Suprapubic skin (tissue), 4 donors: ENCODE measurements at regions not wholly inside any gene's neighbourhood (a gene's known extent, or its start where the extent isn't known, plus 50 kb on each side); places are given as distances from the start of the nearest gene placed in this dataset.
"Not testable (repeated sequence)": the region's sequence is repeated elsewhere in the genome, so short reads cannot be mapped to it uniquely, and the experiment has no call there.

Experiments
- DNase-seq, 2 donors: peaks; one replicate each; pipeline ENCODE4 v3.0.0-alpha.2; 2019; ENCODE audit warnings: low spot score in 2 of 2
- H3K27ac ChIP-seq: fragments of 200-600 bp; sonication (generic); one replicate; pipeline ENCODE4 v1.5.1; 2019
- H3K27me3 ChIP-seq: fragments of 200-600 bp; sonication (generic); one replicate; pipeline ENCODE4 v1.5.1; 2019
- H3K36me3 ChIP-seq: fragments of 200-600 bp; sonication (generic); one replicate; pipeline ENCODE4 v1.5.1; 2019
- H3K4me1 ChIP-seq: fragments of 200-600 bp; sonication (generic); one replicate; pipeline ENCODE4 v1.5.1; 2019
- H3K4me3 ChIP-seq: fragments of 200-600 bp; sonication (generic); one replicate; pipeline ENCODE4 v1.5.1; 2019; ENCODE audit warnings: mild to moderate bottlenecking
- H3K9me3 ChIP-seq: fragments of 200-600 bp; sonication (generic); one replicate; pipeline ENCODE4 v1.5.1; 2019
- EP300 ChIP-seq: sonication (generic); formaldehyde crosslinking; IDR thresholded peaks from one replicate; pipeline ENCODE4 v1.6.1; 2017; ENCODE audit warnings: antibody characterized with exemption
- POLR2A ChIP-seq, 2 donors: fragments of 450-650 bp; IDR thresholded peaks; one replicate each; pipeline ENCODE4 v1.6.1; 2017; ENCODE audit warnings: antibody characterized with exemption in 2 of 2, mild to moderate bottlenecking in 2 of 2, moderate library complexity in 2 of 2
- POLR2AphosphoS5 ChIP-seq, 3 donors: sonication (generic); formaldehyde crosslinking; IDR thresholded peaks; one replicate each; pipeline ENCODE4 v1.6.1; 2017; ENCODE audit warnings: antibody characterized with exemption in 3 of 3
- WGBS: methylation state at CpG from one replicate; pipeline ENCODE4 v1.1.5; 2018; 5-methylcytosine and 5-hydroxymethylcytosine counted together
- TF ChIP-seq, protein P1 (sequence below), 2 donors: fragments of 200-600 bp in 1 of 2; fragments of 450-650 bp in 1 of 2; sonication (generic) in 1 of 2; IDR thresholded peaks; one replicate each; pipeline ENCODE4 v1.5.1; 2016 to 2019; ENCODE audit warnings: antibody characterized with exemption in 2 of 2, mild to moderate bottlenecking in 1 of 2, moderate library complexity in 1 of 2

DNA sequence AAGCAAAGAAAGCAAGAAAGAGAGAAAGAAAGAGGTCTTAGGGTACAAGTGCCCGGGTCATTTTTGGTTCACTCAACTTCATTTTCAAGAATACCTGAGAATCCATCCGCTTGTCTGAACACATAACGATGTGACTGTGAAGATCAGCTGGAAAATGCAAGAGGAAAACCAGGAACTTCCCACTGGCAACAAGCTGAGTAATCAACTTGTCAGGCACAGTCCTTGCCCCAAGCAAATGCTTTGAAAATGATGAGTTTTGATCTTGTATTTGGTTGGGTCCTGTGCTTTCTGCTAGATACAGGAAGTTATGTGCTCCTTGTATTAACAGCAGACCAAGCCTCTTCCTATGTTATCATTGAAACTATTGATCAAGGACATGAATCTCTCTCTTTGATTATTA, 239.1 kb downstream of the ASMT start:
- Histone ChIP-seq H3K4me3 (no peak overlapping the region), H3K36me3 (no peaks in the 10 kb centered on the region), H3K27me3 (no peaks in the 10 kb centered on the region), H3K4me1 (no peaks in the 10 kb centered on the region), H3K27ac (no peak overlapping the region), H3K9me3 (peaks cover 6% of the 10 kb centered on the region)
- WGBS, result 52% methylated on average over 3 of the region's 3 CpGs
- DNase-seq, result no peak
- TF ChIP-seq POLR2A (IDR thresholded peaks at IDR 0.05) (no peak), POLR2AphosphoS5 (IDR thresholded peaks at IDR 0.05) (no peak), EP300 (no peak)
- TF ChIP-seq, protein P1, sequence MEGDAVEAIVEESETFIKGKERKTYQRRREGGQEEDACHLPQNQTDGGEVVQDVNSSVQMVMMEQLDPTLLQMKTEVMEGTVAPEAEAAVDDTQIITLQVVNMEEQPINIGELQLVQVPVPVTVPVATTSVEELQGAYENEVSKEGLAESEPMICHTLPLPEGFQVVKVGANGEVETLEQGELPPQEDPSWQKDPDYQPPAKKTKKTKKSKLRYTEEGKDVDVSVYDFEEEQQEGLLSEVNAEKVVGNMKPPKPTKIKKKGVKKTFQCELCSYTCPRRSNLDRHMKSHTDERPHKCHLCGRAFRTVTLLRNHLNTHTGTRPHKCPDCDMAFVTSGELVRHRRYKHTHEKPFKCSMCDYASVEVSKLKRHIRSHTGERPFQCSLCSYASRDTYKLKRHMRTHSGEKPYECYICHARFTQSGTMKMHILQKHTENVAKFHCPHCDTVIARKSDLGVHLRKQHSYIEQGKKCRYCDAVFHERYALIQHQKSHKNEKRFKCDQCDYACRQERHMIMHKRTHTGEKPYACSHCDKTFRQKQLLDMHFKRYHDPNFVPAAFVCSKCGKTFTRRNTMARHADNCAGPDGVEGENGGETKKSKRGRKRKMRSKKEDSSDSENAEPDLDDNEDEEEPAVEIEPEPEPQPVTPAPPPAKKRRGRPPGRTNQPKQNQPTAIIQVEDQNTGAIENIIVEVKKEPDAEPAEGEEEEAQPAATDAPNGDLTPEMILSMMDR (IDR thresholded peaks at IDR 0.05), result no peak

DNA sequence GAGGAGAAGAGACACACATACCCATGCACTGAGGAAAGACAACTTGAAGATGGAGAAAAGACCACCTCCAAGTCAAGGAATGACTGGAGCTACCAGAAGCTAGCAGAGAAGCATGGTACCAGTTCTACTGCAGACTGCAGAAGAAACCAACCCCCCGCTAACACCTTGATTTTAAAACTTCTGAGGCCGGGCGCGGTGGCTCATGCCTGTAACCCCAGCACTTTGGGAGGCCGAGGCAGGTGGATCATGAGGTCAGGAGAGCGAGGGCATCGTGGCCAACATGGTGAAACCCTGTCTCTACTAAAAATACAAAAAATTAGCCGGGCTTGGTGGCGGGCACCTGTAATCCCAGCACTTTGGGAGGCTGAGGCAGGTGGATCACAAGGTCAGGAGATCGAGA, 240.0 kb downstream of the ASMT start:
- H3K36me3 ChIP-seq, H3K27me3 ChIP-seq, H3K27ac ChIP-seq, H3K9me3 ChIP-seq, DNase-seq, H3K4me1 ChIP-seq, H3K4me3 ChIP-seq: not testable (repeated sequence)
- WGBS, result 92% methylated on average over 10 of the region's 10 CpGs

DNA sequence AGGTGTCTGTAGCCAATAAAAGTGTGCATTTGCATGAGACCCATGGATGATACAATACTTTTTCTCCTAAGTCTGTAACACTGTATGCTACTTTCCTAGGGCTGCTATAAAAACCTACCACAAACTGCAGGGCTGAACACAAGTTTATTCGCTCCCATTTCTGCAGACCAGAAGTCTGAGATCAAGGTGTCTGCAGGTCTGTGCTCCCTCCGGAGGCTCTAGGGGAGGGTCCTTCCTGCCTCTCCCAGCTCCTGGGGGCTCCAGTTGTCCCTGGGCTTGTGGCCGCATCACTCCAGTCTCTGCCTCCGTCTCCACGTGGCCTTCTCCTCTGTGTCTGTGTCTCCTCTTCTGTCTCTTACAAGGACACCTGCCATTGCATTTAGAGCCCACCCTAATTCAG, 244.4 kb downstream of the ASMT start:
- H3K36me3 ChIP-seq, H3K4me3 ChIP-seq, H3K27ac ChIP-seq, H3K4me1 ChIP-seq, H3K27me3 ChIP-seq, DNase-seq, H3K9me3 ChIP-seq: not testable (repeated sequence)
- WGBS, result 94% methylated on average over 5 of the region's 5 CpGs

DNA sequence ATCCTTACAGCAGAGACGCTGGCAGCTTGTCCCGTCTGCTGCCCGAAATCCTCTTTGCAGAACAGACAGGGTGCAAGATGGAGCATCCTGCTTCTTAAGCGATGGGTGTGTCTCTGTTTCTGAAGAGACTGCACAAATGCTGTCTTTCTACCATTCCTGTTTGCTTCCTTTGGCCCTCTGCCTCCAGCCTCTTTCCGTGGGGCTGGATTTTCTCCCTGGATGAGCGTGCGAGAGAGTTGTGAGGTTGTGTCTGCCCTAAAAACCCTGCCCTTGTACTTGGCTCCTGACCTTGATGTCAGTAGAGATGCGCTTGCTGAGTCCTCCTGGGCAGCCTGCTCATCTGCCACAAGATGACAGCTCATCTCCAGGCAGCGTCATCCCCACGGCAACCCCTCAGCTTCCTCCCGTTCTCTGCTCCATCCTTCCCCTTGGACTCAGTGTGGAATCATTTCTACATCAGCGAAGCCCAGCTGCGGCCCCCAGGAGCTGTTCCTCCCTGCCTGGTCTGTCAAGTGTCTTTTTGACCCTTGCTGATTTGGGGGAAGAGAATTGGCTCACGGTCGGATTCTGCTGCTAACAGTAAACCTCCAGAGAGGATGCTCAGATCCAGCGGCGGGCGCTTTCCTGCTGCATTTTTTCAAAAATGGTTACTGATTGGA, 246.2 kb downstream of the ASMT start:
- H3K4me3 ChIP-seq, result no peak overlapping the region
- peaks cover 4% of the 10 kb centered on the region for H3K27me3 ChIP-seq
- H3K36me3 ChIP-seq, result no peaks in the 10 kb centered on the region
- no peak for DNase-seq
- H3K9me3 ChIP-seq, result no peaks in the 10 kb centered on the region
- TF ChIP-seq, protein P1 (IDR thresholded peaks at IDR 0.05), result no peak
- TF ChIP-seq POLR2AphosphoS5 (IDR thresholded peaks at IDR 0.05) (no peak), EP300 (no peak)
- H3K4me1 ChIP-seq, result no peaks in the 10 kb centered on the region
- WGBS, result 65% methylated on average over 15 of the region's 18 CpGs
- no peak overlapping the region for H3K27ac ChIP-seq

DNA sequence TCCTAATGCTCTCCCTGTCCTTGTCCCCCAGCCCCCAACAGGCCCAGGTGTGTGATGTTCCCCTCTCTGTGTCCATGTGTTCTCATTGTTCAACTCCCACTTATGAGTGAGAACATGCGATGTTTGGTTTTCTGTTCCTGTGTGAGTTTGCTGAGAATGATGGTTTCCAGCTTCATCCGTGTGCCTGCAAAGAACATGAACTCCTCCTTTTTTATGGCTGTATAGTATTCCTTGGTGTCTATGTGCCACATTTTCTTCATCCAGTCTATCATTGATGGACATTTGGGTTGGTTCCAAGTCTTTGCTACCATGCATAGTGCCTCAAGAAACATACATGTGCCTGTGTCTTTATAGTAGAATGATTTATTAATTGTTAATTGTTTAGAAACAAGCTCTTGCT, 249.1 kb downstream of the ASMT start:
- not testable (repeated sequence) for H3K27me3 ChIP-seq, H3K4me1 ChIP-seq, H3K9me3 ChIP-seq, H3K4me3 ChIP-seq, DNase-seq, H3K36me3 ChIP-seq, H3K27ac ChIP-seq
- WGBS, result 93% methylated on average over 2 of the region's 2 CpGs

DNA sequence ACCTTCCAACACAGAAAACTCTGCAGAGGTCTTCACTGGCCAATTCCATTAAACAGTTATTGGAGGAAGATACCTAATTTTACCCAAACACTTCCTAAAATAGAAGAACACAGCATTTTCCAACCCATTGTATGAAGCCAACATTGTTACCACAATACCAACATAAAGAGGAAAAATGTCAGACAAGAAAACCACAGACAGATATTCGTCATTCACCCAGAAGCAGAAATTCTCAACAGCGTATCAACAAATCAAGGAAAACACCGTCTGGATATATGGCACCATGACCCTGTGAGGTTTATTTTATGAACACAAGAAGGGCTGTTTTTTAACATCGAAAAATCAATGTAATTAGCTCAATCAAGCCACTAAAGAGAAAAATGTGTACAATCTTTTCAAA, 255.6 kb downstream of the ASMT start:
- H3K36me3 ChIP-seq, result no peaks in the 10 kb centered on the region
- H3K9me3 ChIP-seq, result no peaks in the 10 kb centered on the region
- no peaks in the 10 kb centered on the region for H3K27me3 ChIP-seq
- H3K4me1 ChIP-seq, result no peaks in the 10 kb centered on the region
- TF ChIP-seq POLR2A (IDR thresholded peaks at IDR 0.05), result no peak
- no peak for TF ChIP-seq POLR2AphosphoS5 (IDR thresholded peaks at IDR 0.05)
- TF ChIP-seq EP300, result no peak
- TF ChIP-seq, protein P1 (IDR thresholded peaks at IDR 0.05), result no peak
- no peak overlapping the region for H3K4me3 ChIP-seq
- DNase-seq, result no peak
- 52% methylated on average over 4 of the region's 4 CpGs for WGBS
- H3K27ac ChIP-seq, result no peak overlapping the region

DNA sequence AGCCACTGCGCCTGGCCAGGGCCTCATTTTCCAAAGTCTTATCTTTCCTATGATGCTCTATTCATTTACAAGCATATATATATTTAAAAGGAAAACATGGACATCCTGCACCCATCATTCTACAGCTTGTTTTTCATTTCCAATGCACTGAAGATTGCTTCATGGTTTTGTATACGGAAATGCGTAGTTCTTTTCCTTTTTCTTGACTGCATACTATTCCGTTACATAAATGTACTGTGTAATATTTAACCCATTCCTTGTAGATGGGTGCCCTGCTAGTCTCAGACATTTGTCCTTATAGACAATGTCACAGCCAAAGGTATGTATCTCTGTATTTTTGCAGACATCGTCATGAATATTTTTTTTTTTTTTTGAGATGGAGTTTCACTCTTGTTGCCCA, 257.0 kb downstream of the ASMT start:
- H3K27me3 ChIP-seq, result peaks cover 2% of the 10 kb centered on the region
- TF ChIP-seq POLR2A (IDR thresholded peaks at IDR 0.05) (no peak), EP300 (no peak), POLR2AphosphoS5 (IDR thresholded peaks at IDR 0.05) (no peak)
- TF ChIP-seq, protein P1 (IDR thresholded peaks at IDR 0.05), result no peak
- 96% methylated on average over 5 of the region's 5 CpGs for WGBS
- no peaks in the 10 kb centered on the region for H3K9me3 ChIP-seq
- no peak overlapping the region for H3K27ac ChIP-seq
- no peak overlapping the region for H3K4me3 ChIP-seq
- H3K36me3 ChIP-seq, result no peaks in the 10 kb centered on the region
- DNase-seq, result no peak
- H3K4me1 ChIP-seq, result no peaks in the 10 kb centered on the region
